ENCODE measurements at regions not wholly inside any gene's neighbourhood (a gene's known extent, or its start where the extent isn't known, plus 50 kb on each side); places are given as distances from the start of the nearest gene placed in this dataset.

- in situ Hi-C loops (cut with MboI; ENCODE audit: low sequenced_read_pairs) = no loop called here
- ATAC-seq (ENCODE audit: low read depth) = no peak
- Histone ChIP-seq H4K8ac (ENCODE audit: low read depth in 2 of 2, low read length in 2 of 2) (no peak overlapping the region), H2AK5ac (ENCODE audit: low read depth, low read length) (no peak overlapping the region), H2BK20ac (ENCODE audit: low read depth, low read length) (no peak overlapping the region), H2BK15ac (ENCODE audit: low read depth, low read length) (no peak overlapping the region), H3K14ac (replicated peaks; ENCODE audit: low read depth, low read length) (no peak overlapping the region), H3K4ac (ENCODE audit: low read depth, low read length) (no peak overlapping the region), H3K4me2 (ENCODE audit: low read depth, low read length) (no peak overlapping the region), H3K18ac (ENCODE audit: low read depth, low read length) (no peak overlapping the region), H3K4me1 (ENCODE audit: control insufficient read depth, insufficient read depth, low read length) (no peaks in the 10 kb centered on the region), H4K20me1 (ENCODE audit: insufficient read depth, low read length) (no peaks in the 10 kb centered on the region), H3K27ac (ENCODE audit: insufficient read depth, low read length) (no peak overlapping the region), H2AFZ (replicated peaks; ENCODE audit: low read length, poor library complexity) (no peak overlapping the region), H4K5ac (ENCODE audit: low read depth, low read length) (no peak overlapping the region), H2AK9ac (replicated peaks; ENCODE audit: low read depth, low read length, poor library complexity) (no peak overlapping the region), H3K27me3 (ENCODE audit: control insufficient read depth, insufficient read depth, low read length) (no peaks in the 10 kb centered on the region), H3K9me1 (ENCODE audit: insufficient read depth, low read length) (no peaks in the 10 kb centered on the region), H3K79me1 (ENCODE audit: low read depth in 1 of 2, low read length in 2 of 2) (no peaks in the 10 kb centered on the region), H2BK5ac (ENCODE audit: low read depth, low read length, poor library complexity, severe bottlenecking) (no peak overlapping the region), H3K9ac (ENCODE audit: low read depth, low read length) (no peak overlapping the region), H3K36me3 (ENCODE audit: control insufficient read depth, insufficient read depth, low read length) (no peaks in the 10 kb centered on the region), H3K56ac (ENCODE audit: extremely low read depth, insufficient read depth, low read length) (no peak overlapping the region), H3K9me3 (ENCODE audit: control insufficient read depth, insufficient read depth, low read length) (peaks cover 11% of the 10 kb centered on the region), H3K4me3 (ENCODE audit: insufficient read depth, low read depth, low read length) (no peak overlapping the region), H3K23ac (ENCODE audit: low read depth, low read length) (no peak overlapping the region), H2BK120ac (ENCODE audit: low read depth, low read length) (no peak overlapping the region), H4K91ac (ENCODE audit: insufficient read depth, low read depth, low read length) (no peak overlapping the region)
- dilution Hi-C loops (cut with HindIII; ENCODE audit: low sequenced_read_pairs, unreplicated experiment) = no loop called here
- no TSS peak for BruUV-seq (replicated peaks)
- ChIA-PET CTCF (no interaction called here), POLR2A (ENCODE audit: unreplicated experiment) (no interaction called here)
- TF ChIP-seq RAD21 (IDR thresholded peaks at IDR 0.05; ENCODE audit: low read length) (no peak), RFX5 (IDR thresholded peaks at IDR 0.05; ENCODE audit: low read depth, low read length) (no peak), NFE2L2 (IDR thresholded peaks at IDR 0.05; ENCODE audit: low read depth, low read length) (no peak), RCOR1 (IDR thresholded peaks at IDR 0.05; ENCODE audit: insufficient replicate concordance, low read length) (no peak)
- TF ChIP-seq, protein P1, sequence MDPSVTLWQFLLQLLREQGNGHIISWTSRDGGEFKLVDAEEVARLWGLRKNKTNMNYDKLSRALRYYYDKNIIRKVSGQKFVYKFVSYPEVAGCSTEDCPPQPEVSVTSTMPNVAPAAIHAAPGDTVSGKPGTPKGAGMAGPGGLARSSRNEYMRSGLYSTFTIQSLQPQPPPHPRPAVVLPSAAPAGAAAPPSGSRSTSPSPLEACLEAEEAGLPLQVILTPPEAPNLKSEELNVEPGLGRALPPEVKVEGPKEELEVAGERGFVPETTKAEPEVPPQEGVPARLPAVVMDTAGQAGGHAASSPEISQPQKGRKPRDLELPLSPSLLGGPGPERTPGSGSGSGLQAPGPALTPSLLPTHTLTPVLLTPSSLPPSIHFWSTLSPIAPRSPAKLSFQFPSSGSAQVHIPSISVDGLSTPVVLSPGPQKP (IDR thresholded peaks at IDR 0.05; ENCODE audit: borderline replicate concordance, low read depth, low read length) = no peak
- DNase-seq = no peak
- intact Hi-C loops (cut with micrococcal nuclease) = no loop called here
- WGBS, 2 experiments (ENCODE audit: extremely low coverage in 2 of 2, insufficient read length in 1 of 2) = no CpG with 5 or more reads among the region's 6 CpGs
Observed at GRCh38 chr13:90615236-90615635, 732.3 kb upstream of the MIR17HG start.

Data from IMR-90 (cell line).